AML-193 (cell line): ENCODE measurements at regions not wholly inside any gene's neighbourhood (a gene's known extent, or its start where the extent isn't known, plus 50 kb on each side); places are given as distances from the start of the nearest gene placed in this dataset.

ENCODE experiments used
- DNase-seq, 2 experiments: peaks; one replicate each; lab custom pipeline; 2025; lab: John Stamatoyannopoulos, UW

GRCh38 chr15:35857567-35858226 is 311.7 kb upstream of the DPH6 start:
- DNase-seq: no peak

- no peak for DNase-seq
Measured at GRCh38 chr15:35858707-35859106, 312.7 kb upstream of the DPH6 start.

GRCh38 chr15:35863655-35864054 is 317.7 kb upstream of the DPH6 start:
- no peak for DNase-seq

GRCh38 chr15:35867356-35867755 is 321.4 kb upstream of the DPH6 start:
- DNase-seq: no peak

GRCh38 chr15:35871282-35871681 is 325.3 kb upstream of the DPH6 start:
- DNase-seq: no peak

GRCh38 chr15:35871812-35872211 is 325.8 kb upstream of the DPH6 start:
- no peak for DNase-seq

GRCh38 chr15:35872577-35872976 is 326.6 kb upstream of the DPH6 start:
- DNase-seq: no peak

GRCh38 chr15:35874260-35874905 is 328.4 kb upstream of the DPH6 start:
- DNase-seq: no peak

GRCh38 chr15:35876762-35877161 is 330.8 kb upstream of the DPH6 start:
- no peak for DNase-seq

GRCh38 chr15:35880896-35881295 is 334.9 kb upstream of the DPH6 start:
- DNase-seq: no peak

GRCh38 chr15:35885870-35886269 is 339.9 kb upstream of the DPH6 start:
- DNase-seq: no peak

- no peak for DNase-seq
Measured at GRCh38 chr15:35886765-35887164, 340.8 kb upstream of the DPH6 start.

GRCh38 chr15:35888815-35889214 is 342.9 kb upstream of the DPH6 start:
- DNase-seq: no peak

GRCh38 chr15:35907511-35907910 is 361.5 kb upstream of the DPH6 start:
- no peak for DNase-seq

GRCh38 chr15:35909414-35909813 is 363.4 kb upstream of the DPH6 start:
- DNase-seq: no peak

- no peak for DNase-seq
Measured at GRCh38 chr15:35910227-35910626, 364.3 kb upstream of the DPH6 start.

GRCh38 chr15:35911052-35911777 is 365.2 kb upstream of the DPH6 start:
- no peak for DNase-seq

GRCh38 chr15:35912196-35912595 is 366.2 kb upstream of the DPH6 start:
- DNase-seq: no peak

GRCh38 chr15:35914573-35914972 is 368.6 kb upstream of the DPH6 start:
- no peak for DNase-seq

GRCh38 chr15:35921046-35921445 is 375.1 kb upstream of the DPH6 start:
- DNase-seq: no peak

- DNase-seq: no peak
Measured at GRCh38 chr15:35925275-35926006, 379.5 kb upstream of the DPH6 start.

- no peak for DNase-seq
Measured at GRCh38 chr15:35926007-35926380, 380.0 kb upstream of the DPH6 start.

GRCh38 chr15:35928847-35929246 is 382.9 kb upstream of the DPH6 start:
- no peak for DNase-seq
